ENCODE measurements at regions not wholly inside any gene's neighbourhood (a gene's known extent, or its start where the extent isn't known, plus 50 kb on each side); places are given as distances from the start of the nearest gene placed in this dataset.
"Not testable (repeated sequence)": the region's sequence is repeated elsewhere in the genome, so short reads cannot be mapped to it uniquely, and the experiment has no call there.

GRCh38 chr4:156547439-156547838 lies 424.2 kb downstream of the PDGFC start:
- peak in 1 of 58 donors; percentile 19 for DNase-seq

GRCh38 chr4:156545003-156545785 lies 426.4 kb downstream of the PDGFC start:
- no peak for DNase-seq

GRCh38 chr4:156539376-156539775 lies 432.2 kb downstream of the PDGFC start:
- DNase-seq = no peak

GRCh38 chr4:156538651-156539257 lies 432.8 kb downstream of the PDGFC start:
- DNase-seq = no peak

GRCh38 chr4:156538210-156538609 lies 433.4 kb downstream of the PDGFC start:
- no peak for DNase-seq

- no peak for DNase-seq
Measured at GRCh38 chr4:156537286-156537685, 434.3 kb downstream of the PDGFC start.

- DNase-seq = no peak
Measured at GRCh38 chr4:156536661-156537060, 434.9 kb downstream of the PDGFC start.

- no peak for DNase-seq
Measured at GRCh38 chr4:156534205-156534604, 437.4 kb downstream of the PDGFC start.

GRCh38 chr4:156528216-156528615 lies 443.4 kb downstream of the PDGFC start:
- DNase-seq = no peak

- no peak for DNase-seq
Measured at GRCh38 chr4:156527237-156527993, 444.2 kb downstream of the PDGFC start.

- no peak for DNase-seq
Measured at GRCh38 chr4:156523991-156524390, 447.6 kb downstream of the PDGFC start.

- DNase-seq = no peak
Measured at GRCh38 chr4:156523492-156523891, 448.1 kb downstream of the PDGFC start.

- no peak for DNase-seq
Measured at GRCh38 chr4:156521631-156522030, 450.0 kb downstream of the PDGFC start.

GRCh38 chr4:156517956-156518355 lies 453.6 kb downstream of the PDGFC start:
- DNase-seq = no peak

GRCh38 chr4:156517546-156517945 lies 454.1 kb downstream of the PDGFC start:
- no peak for DNase-seq

- no peak for DNase-seq
Measured at GRCh38 chr4:156516698-156517097, 454.9 kb downstream of the PDGFC start.

- no peak for DNase-seq
Measured at GRCh38 chr4:156515295-156515694, 456.3 kb downstream of the PDGFC start.

- DNase-seq = no peak
Measured at GRCh38 chr4:156512622-156513021, 459.0 kb downstream of the PDGFC start.

- not testable (repeated sequence) for DNase-seq
Measured at GRCh38 chr4:156509921-156510320, 461.7 kb downstream of the PDGFC start.

- no peak for DNase-seq
Measured at GRCh38 chr4:156505341-156505955, 466.2 kb downstream of the PDGFC start.

- no peak for DNase-seq
Measured at GRCh38 chr4:156503119-156503518, 468.5 kb downstream of the PDGFC start.

- no peak for DNase-seq
Measured at GRCh38 chr4:156501962-156502361, 469.6 kb downstream of the PDGFC start.
